Lower lobe of right lung (tissue), 2 donors: ENCODE measurements at regions not wholly inside any gene's neighbourhood (a gene's known extent, or its start where the extent isn't known, plus 50 kb on each side); places are given as distances from the start of the nearest gene placed in this dataset.

Experiments
- ATAC-seq, 2 donors: fragments of 200-7000 bp; cut with Tn5 transposase; one replicate each; pipeline ENCODE4 v1.9.1; 2020 to 2022; ENCODE audit warnings: mild to moderate bottlenecking in 2 of 2, moderate library complexity in 2 of 2
- DNase-seq: peaks from one replicate; pipeline ENCODE4 v3.0.0-alpha.2; 2020
- H3K27ac ChIP-seq: fragments of 200-600 bp; one replicate; pipeline ENCODE4 v1.8.0; 2022
- H3K27me3 ChIP-seq: fragments of 200-600 bp; one replicate; pipeline ENCODE4 v1.8.0; 2022; ENCODE audit warnings: low read depth
- H3K36me3 ChIP-seq: fragments of 200-600 bp; one replicate; pipeline ENCODE4 v1.8.0; 2022; ENCODE audit warnings: mild to moderate bottlenecking
- H3K4me1 ChIP-seq: fragments of 200-600 bp; one replicate; pipeline ENCODE4 v1.8.0; 2022
- H3K4me3 ChIP-seq: fragments of 200-600 bp; one replicate; pipeline ENCODE4 v1.8.0; 2022; ENCODE audit warnings: mild to moderate bottlenecking
- H3K9me3 ChIP-seq: fragments of 200-600 bp; one replicate; pipeline ENCODE4 v1.8.0; 2022
- CTCF ChIP-seq: fragments of 200-600 bp; IDR thresholded peaks from one replicate; pipeline ENCODE4 v1.8.0; 2022; ENCODE audit warnings: antibody characterized with exemption, mild to moderate bottlenecking
- intact Hi-C: fragments of 100-400 bp; cut with DNase I; formaldehyde crosslinking; loops from one replicate; pipeline ENCODE4 v1.11.0; 2022
- donor health status: DM: no; HTN: yes; CAD: no; lungs with severe emphysema.

GRCh38 chr16:60310846-60311445 is 1576.8 kb upstream of the GOT2 start:
- DNase-seq: no peak
- no peak overlapping the region for H3K4me3 ChIP-seq
- TF ChIP-seq CTCF: no peak
- ATAC-seq: no peak
- H3K4me1 ChIP-seq: no peaks in the 10 kb centered on the region
- H3K27me3 ChIP-seq: no peaks in the 10 kb centered on the region
- no peak overlapping the region for H3K27ac ChIP-seq
- intact Hi-C loops: no loop called here
- H3K36me3 ChIP-seq: no peaks in the 10 kb centered on the region
- H3K9me3 ChIP-seq: peaks cover 3% of the 10 kb centered on the region

GRCh38 chr16:60304720-60305119 is 1570.6 kb upstream of the GOT2 start:
- no peaks in the 10 kb centered on the region for H3K4me1 ChIP-seq
- no peak for TF ChIP-seq CTCF
- H3K27me3 ChIP-seq: no peaks in the 10 kb centered on the region
- H3K36me3 ChIP-seq: no peaks in the 10 kb centered on the region
- intact Hi-C loops: no loop called here
- H3K27ac ChIP-seq: no peak overlapping the region
- no peak overlapping the region for H3K4me3 ChIP-seq
- H3K9me3 ChIP-seq: peaks cover 3% of the 10 kb centered on the region
- no peak for DNase-seq
- no peak for ATAC-seq

GRCh38 chr16:60304066-60304465 is 1570.0 kb upstream of the GOT2 start:
- no peak overlapping the region for H3K4me3 ChIP-seq
- ATAC-seq (no peak), DNase-seq (no peak)
- peaks cover 3% of the 10 kb centered on the region for H3K9me3 ChIP-seq
- H3K27me3 ChIP-seq: no peaks in the 10 kb centered on the region
- no peaks in the 10 kb centered on the region for H3K4me1 ChIP-seq
- H3K36me3 ChIP-seq: no peaks in the 10 kb centered on the region
- intact Hi-C loops: no loop called here
- H3K27ac ChIP-seq: no peak overlapping the region
- TF ChIP-seq CTCF: no peak

GRCh38 chr16:60302676-60303075 is 1568.6 kb upstream of the GOT2 start:
- ATAC-seq (no peak), DNase-seq (no peak)
- TF ChIP-seq CTCF: no peak
- no peak overlapping the region for H3K27ac ChIP-seq
- H3K4me3 ChIP-seq: no peak overlapping the region
- intact Hi-C loops: no loop called here
- H3K27me3 ChIP-seq: no peaks in the 10 kb centered on the region
- H3K4me1 ChIP-seq: no peaks in the 10 kb centered on the region
- no peaks in the 10 kb centered on the region for H3K36me3 ChIP-seq
- no peaks in the 10 kb centered on the region for H3K9me3 ChIP-seq

GRCh38 chr16:60302261-60302660 is 1568.1 kb upstream of the GOT2 start:
- no peaks in the 10 kb centered on the region for H3K36me3 ChIP-seq
- no peak overlapping the region for H3K27ac ChIP-seq
- H3K4me1 ChIP-seq: no peaks in the 10 kb centered on the region
- no peak for DNase-seq
- no peak for TF ChIP-seq CTCF
- intact Hi-C loops: no loop called here
- ATAC-seq: no peak
- H3K9me3 ChIP-seq: no peaks in the 10 kb centered on the region
- H3K27me3 ChIP-seq: no peaks in the 10 kb centered on the region
- no peak overlapping the region for H3K4me3 ChIP-seq
